Umbilical cord (tissue), 1 donor: ENCODE measurements at regions not wholly inside any gene's neighbourhood (a gene's known extent, or its start where the extent isn't known, plus 50 kb on each side); places are given as distances from the start of the nearest gene placed in this dataset.
A peak's percentile ranks its signal among the peaks of the same experiment; 100 is the strongest.

Experiments used
- DNase-seq: peaks from one replicate; pipeline ENCODE4 v3.0.0-alpha.2; 2015; ENCODE audit warnings: low spot score

GRCh38 chr6:15804164-15805154, 141.6 kb upstream of the DTNBP1 start:
- no peak for DNase-seq

GRCh38 chr6:15802466-15802865, 139.6 kb upstream of the DTNBP1 start:
- DNase-seq: no peak

DNA sequence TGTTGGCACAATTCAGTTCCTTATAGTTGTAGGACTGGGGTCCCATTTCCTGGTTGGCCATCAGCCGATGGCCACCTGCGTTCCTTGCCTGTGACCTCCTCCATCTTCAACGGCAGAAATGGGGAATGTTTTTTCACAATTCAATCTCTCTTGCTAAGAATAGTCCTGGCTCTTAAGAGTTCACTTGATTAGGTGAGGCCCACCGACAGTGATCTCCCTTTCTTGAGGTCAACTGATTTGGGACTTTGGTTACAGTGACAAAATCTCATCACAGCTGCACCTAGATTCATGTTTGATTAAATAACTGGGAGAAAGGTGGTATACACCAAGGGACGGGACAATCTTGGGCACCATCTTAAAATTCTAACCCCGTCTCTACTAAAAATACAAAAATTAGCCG, 139.1 kb upstream of the DTNBP1 start:
- no peak for DNase-seq

DNA sequence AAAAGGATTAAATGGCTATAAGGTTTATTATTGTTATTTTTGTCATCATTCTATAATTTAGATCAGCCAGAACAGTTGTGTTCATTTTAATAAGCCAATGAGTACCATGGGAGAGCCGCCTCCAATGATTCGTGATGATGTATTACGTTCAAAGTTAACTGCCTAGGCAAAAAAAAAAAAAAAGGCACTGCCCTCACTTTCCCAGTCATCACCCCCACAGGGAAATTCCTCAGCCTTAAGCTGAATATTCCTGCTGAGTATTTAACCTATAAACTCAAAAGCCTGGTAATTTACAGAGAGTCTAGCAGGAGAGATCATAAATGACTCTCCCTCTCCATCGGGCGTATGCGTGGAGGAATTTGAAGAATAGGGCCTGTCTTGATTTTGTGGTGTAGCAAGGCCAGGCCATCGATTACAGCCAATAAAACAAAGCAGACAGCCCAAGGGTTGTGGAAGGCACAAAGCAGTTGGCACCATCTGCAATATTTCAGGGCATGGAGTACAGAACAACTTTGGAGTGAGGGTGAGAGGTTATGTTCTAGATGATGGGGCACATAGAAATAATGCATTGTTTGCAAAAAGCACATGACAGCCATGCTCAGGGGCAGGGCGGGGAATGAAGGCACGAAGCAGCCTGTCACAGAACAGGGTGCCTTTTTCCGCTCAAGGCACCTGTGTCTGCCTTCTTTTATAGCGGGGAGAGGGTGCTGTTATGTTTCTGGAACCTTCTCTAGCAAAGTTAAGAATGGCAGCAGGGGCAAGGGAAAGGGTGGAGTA, 138.2 kb upstream of the DTNBP1 start:
- peak; percentile 38 for DNase-seq

DNA sequence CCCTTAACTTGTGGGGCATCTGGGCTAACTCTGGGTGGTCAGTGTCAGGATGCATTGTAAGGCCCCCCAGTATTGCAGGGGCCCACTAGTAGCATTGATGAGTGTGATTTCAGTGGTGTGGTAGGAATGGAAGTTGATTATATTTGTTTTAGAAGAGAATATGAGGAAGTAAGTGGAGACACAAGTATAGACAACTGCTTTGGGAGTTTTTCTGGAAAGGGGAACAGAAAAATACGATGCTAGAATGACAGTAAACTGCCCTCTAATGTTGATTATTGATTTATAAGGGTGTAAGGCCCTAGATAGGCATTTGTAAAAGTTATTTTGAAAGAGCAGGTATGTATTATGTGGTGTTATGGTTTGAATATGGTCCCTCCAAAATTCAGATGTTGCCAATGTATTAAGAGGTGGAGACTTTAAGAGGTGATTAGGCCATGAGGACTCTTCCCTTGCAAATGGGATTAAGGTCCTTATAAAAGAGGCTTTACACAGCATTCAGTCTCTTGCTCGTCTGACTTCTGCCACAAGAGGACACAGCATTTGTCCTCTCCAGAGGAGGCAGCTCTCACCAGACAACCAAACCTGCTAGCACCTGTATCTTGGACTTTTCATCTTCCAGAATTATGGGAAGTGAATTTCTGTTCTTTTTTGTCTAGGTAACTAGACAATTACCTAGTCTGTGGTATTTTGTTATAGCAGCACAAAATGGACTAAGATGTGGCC, 135.9 kb upstream of the DTNBP1 start:
- no peak for DNase-seq

GRCh38 chr6:15796844-15797243, 134.0 kb upstream of the DTNBP1 start:
- no peak for DNase-seq

- peak; percentile 46 for DNase-seq
Observed at GRCh38 chr6:15796130-15796771, 133.4 kb upstream of the DTNBP1 start.

DNA sequence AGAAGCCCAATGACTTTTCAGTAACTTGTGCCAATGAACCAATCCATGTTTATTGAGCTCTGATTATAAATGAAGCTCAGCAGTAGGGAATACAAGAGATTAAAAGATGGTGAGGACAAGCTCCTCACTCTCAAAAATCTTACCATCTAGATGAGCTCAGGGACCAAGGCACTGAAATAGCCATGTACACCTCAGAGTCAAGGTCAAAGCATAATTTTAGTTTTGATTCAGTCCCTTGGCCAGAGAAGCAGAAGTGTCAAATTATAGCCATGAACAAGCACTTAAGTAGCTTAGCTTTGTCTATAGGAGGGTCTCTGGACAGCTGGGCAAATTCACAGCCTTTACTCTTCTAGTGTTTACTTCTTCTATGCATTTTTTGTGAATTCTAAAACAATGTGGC, 131.0 kb upstream of the DTNBP1 start:
- DNase-seq: no peak

DNA sequence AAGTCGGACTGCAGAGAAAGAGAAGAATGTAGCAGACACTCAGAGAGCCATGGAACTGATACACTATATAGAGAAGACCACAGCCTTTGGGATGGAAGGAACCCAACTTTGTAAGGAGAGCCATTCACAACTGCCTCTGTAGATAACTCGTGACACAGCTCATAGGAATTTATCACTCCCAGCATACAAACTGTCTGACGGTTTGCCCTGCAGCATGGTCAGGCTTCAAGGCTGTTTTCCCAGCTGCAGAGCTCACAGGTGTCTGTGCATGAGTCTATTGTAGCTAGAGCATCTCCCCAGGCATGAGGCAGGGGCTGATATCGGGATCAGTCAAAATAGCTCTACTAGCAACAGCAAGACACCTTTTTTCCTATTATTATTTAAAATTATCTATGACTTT, 130.5 kb upstream of the DTNBP1 start:
- peak; percentile 71 for DNase-seq

GRCh38 chr6:15792842-15793241, 130.0 kb upstream of the DTNBP1 start:
- DNase-seq: no peak

DNA sequence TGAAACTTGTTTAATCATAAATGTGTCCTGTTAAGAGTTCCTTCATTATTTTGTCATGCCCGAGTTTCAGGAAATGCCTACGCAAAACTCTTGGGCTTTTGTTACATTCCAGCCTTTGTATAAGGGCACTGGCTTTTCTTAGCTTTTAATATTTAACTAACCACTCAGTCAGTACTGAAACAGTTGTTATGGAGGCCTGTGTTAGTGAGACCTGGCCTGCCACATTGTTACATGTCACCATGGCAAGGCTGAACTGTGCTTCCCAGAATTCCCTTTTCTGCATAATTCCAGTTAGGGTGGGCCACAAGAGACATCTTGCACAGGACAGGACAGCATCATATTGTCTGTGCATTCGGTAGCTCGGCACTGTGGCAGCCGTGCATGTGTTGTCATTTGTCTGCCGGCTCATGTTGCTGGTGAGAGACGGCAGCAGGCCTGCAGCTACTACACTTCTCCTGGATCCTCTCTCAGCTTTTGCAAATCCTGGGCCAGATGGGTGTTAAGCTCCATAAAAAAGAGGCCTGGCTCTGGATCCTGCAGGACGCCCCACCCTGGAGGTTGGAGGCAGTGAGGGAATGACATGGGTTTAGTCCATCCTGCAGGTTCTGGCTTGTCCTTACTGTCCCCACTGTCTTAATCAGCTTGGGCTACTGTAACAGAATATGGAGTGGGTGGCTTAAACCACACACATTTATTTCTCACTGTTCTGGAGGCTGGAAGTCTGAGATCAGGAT, 128.8 kb upstream of the DTNBP1 start:
- DNase-seq: peak; percentile 56

DNA sequence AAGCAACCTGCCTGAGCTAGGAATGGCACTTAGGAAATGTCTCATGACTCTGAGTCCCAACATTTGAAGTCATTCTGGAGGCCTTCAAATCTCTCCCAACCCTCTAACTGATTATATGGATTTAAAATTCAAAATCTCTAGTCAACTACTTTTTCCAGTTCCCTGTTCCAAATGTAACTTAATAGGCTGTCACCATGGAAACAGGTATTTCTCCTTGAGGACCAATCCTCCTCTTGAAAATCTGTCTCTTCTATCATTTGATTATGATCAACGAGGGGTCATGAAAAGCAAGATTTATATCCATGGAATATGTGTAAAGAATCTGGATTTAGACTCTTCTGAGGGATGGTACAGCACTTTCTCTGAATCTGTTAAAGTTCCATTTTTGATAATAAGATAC, 127.3 kb upstream of the DTNBP1 start:
- DNase-seq: no peak

DNA sequence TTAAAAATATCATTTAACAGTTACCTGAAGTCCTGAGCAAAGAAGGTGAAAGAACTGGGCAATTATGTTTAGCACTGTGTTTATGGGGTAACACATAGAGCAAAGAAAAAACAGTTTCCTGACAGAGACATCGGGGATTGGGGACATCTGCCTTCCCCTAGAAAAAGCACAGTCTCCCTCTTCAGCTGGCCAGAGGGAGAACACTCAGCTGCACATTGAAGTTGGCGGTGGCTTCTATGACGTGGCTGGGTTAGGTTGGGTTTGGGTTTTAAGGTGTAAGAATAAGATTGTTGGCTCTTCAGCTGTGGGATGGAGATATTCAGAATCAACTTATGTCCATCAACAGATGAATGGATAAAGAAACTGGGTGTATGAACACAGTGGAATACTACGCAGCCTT, 124.0 kb upstream of the DTNBP1 start:
- no peak for DNase-seq

DNA sequence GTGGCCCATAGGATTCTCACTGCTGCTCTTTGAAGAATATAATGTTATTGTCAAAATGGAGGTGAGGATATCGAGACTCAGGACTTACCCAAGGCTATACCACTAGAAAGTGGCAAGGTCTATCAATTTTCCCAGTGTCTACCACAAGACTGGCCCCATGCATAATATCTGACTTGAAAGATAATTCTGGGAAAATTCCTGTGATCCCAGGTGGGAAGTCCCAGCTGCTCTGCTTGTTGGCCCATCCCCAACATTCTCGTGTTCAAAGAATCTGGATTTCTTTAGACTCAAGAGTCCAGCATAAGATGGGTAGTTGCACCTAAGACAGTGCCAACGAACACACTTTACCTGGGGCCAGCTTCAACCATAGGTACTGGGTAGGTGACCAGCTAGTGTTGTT, 120.7 kb upstream of the DTNBP1 start:
- no peak for DNase-seq

GRCh38 chr6:15781890-15782289, 119.1 kb upstream of the DTNBP1 start:
- no peak for DNase-seq

DNA sequence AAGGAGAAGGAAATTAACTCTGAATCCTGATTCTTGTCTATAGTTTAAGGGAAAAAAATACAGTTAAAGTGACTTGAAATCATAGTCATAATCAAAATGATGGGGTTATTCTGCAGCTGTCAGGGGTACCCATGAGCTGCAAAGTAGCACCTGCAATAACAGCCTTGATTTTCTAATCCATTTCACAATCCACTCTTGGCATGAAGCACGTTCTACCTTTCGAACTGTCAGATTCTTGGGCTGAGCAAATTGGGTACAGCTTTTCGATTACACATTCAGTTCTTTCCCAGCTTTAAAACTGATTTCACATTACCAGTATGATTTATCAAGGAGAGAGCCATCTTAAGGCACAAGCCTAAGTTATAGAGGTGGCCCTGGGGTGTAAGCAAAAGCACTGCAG, 118.5 kb upstream of the DTNBP1 start:
- DNase-seq: no peak

- DNase-seq: no peak
Observed at GRCh38 chr6:15780437-15780836, 117.6 kb upstream of the DTNBP1 start.

GRCh38 chr6:15779726-15780125, 116.9 kb upstream of the DTNBP1 start:
- DNase-seq: no peak

DNA sequence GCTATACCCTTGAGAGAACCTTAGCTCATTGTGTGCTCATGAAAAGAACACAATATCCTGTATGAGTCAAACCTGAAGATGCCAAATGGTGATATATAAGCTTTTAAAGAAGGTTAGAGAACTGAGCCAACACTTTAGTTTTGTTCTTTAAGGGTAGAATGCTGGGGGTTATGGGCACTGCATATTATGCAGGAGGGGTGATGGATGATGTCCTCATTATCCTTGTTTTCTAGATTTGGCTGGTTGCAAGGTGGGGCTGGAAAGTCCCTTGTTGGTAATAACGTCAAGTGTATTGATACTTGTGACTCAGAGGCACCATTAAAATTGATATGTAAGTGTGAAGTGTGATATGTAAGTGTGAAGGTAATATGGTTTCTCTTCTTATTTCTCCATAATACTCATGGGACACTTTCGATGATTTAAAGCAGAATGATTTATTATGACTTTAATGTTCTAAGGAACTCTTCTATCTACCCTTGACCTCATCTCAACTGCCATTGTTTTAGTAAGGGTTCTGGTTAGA, 113.7 kb upstream of the DTNBP1 start:
- DNase-seq: no peak

GRCh38 chr6:15775741-15776140, 112.9 kb upstream of the DTNBP1 start:
- DNase-seq: no peak
